ENCODE measurements at regions not wholly inside any gene's neighbourhood (a gene's known extent, or its start where the extent isn't known, plus 50 kb on each side); places are given as distances from the start of the nearest gene placed in this dataset.

- no peak for DNase-seq
- no peak for TF ChIP-seq CTCF (IDR thresholded peaks at IDR 0.05)
- intact Hi-C loops (cut with DNase I; ENCODE audit: low total_unique reads) = no loop called here
These were observed 74.3 kb upstream of the SYNDIG1 start for GRCh38 chr20:24395151-24395550.

GRCh38 chr20:24393903-24394302, 75.5 kb upstream of the SYNDIG1 start:
- no peak overlapping the region for H3K27ac ChIP-seq
- no peaks in the 10 kb centered on the region for H3K4me1 ChIP-seq
- peaks cover 0 to 14% of the 10 kb centered on the region in 2 donors for H3K27me3 ChIP-seq
- no peaks in the 10 kb centered on the region for H3K36me3 ChIP-seq
- no peak for DNase-seq
- no peak for TF ChIP-seq CTCF (IDR thresholded peaks at IDR 0.05)
- H3K9me3 ChIP-seq = no peaks in the 10 kb centered on the region
- intact Hi-C loops (cut with DNase I; ENCODE audit: low total_unique reads) = no loop called here
- no peak overlapping the region for H3K4me3 ChIP-seq

More at GRCh38 chr20:24395151-24395550, 74.3 kb upstream of the SYNDIG1 start:
- Histone ChIP-seq H3K36me3 (no peaks in the 10 kb centered on the region), H3K27me3 (peaks cover 0 to 14% of the 10 kb centered on the region in 2 donors), H3K27ac (no peak overlapping the region), H3K9me3 (no peaks in the 10 kb centered on the region), H3K4me3 (no peak overlapping the region), H3K4me1 (no peaks in the 10 kb centered on the region)

GRCh38 chr20:24392612-24393011, 76.8 kb upstream of the SYNDIG1 start:
- Histone ChIP-seq H3K9me3 (no peaks in the 10 kb centered on the region), H3K4me1 (no peaks in the 10 kb centered on the region), H3K4me3 (no peak overlapping the region), H3K36me3 (no peaks in the 10 kb centered on the region), H3K27me3 (peaks cover 0 to 14% of the 10 kb centered on the region in 2 donors), H3K27ac (no peak overlapping the region)
- no peak for TF ChIP-seq CTCF (IDR thresholded peaks at IDR 0.05)
- DNase-seq = no peak
- intact Hi-C loops (cut with DNase I; ENCODE audit: low total_unique reads) = no loop called here

- H3K27me3 ChIP-seq = peaks cover 0 to 14% of the 10 kb centered on the region in 2 donors
- H3K4me3 ChIP-seq = no peak overlapping the region
- no peak overlapping the region for H3K27ac ChIP-seq
- no peaks in the 10 kb centered on the region for H3K9me3 ChIP-seq
- DNase-seq = peak in 1 of 2 donors; percentile 52
- TF ChIP-seq CTCF (IDR thresholded peaks at IDR 0.05) = no peak
- no peaks in the 10 kb centered on the region for H3K4me1 ChIP-seq
- no peaks in the 10 kb centered on the region for H3K36me3 ChIP-seq
- intact Hi-C loops (cut with DNase I; ENCODE audit: low total_unique reads) = no loop called here
These were observed 79.7 kb upstream of the SYNDIG1 start for GRCh38 chr20:24389686-24390085.

- DNase-seq = no peak
- H3K4me1 ChIP-seq = no peaks in the 10 kb centered on the region
These were observed 80.5 kb upstream of the SYNDIG1 start for GRCh38 chr20:24388828-24389380.

More at GRCh38 chr20:24388828-24389380, 80.5 kb upstream of the SYNDIG1 start:
- TF ChIP-seq CTCF (IDR thresholded peaks at IDR 0.05) = no peak
- Histone ChIP-seq H3K9me3 (no peaks in the 10 kb centered on the region), H3K4me3 (no peak overlapping the region), H3K27me3 (peaks cover 0 to 10% of the 10 kb centered on the region in 2 donors), H3K36me3 (no peaks in the 10 kb centered on the region), H3K27ac (no peak overlapping the region)
- intact Hi-C loops (cut with DNase I; ENCODE audit: low total_unique reads) = no loop called here
